ENCODE measurements at regions not wholly inside any gene's neighbourhood (a gene's known extent, or its start where the extent isn't known, plus 50 kb on each side); places are given as distances from the start of the nearest gene placed in this dataset.

DNA sequence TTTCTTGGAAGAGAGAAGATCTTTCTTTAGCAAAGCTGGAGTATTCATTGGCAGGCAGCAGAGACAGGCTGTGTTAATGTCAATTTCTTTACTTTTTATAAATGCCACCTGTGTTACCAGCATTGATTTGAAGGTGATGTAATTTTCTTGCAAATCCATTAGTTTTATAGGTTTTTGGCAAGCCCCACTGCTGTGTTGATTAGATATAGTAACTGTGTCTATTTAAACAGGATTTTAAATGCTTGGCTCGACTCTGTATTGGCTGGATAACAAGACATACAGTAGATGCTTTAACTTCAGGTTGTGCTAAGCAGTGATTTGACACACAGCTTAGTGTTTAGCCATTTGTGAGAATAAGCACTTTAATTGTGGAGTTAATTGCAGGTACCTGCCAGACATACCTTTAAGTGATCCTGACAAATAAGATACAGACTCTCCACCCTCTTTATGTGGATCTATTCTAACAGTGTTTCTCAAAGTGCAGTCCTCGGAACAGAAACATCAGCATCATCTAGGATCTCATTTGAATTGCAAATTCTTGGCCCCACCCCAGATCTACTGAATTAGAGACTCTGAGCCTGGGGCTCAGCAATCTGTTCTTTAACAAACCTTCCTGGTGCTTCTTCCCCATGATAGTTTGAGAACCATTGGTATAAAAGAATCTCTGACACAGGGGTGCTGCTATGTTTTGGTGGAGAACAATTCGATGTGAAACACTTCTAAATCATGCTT lies 397.5 kb downstream of the HDGFL1 start:
- TF ChIP-seq, protein P1, sequence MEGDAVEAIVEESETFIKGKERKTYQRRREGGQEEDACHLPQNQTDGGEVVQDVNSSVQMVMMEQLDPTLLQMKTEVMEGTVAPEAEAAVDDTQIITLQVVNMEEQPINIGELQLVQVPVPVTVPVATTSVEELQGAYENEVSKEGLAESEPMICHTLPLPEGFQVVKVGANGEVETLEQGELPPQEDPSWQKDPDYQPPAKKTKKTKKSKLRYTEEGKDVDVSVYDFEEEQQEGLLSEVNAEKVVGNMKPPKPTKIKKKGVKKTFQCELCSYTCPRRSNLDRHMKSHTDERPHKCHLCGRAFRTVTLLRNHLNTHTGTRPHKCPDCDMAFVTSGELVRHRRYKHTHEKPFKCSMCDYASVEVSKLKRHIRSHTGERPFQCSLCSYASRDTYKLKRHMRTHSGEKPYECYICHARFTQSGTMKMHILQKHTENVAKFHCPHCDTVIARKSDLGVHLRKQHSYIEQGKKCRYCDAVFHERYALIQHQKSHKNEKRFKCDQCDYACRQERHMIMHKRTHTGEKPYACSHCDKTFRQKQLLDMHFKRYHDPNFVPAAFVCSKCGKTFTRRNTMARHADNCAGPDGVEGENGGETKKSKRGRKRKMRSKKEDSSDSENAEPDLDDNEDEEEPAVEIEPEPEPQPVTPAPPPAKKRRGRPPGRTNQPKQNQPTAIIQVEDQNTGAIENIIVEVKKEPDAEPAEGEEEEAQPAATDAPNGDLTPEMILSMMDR (IDR thresholded peaks at IDR 0.05) = no peak
- intact Hi-C loops (cut with DNase I) = no loop called here
- no peaks in the 10 kb centered on the region for H3K9me3 ChIP-seq
- H3K36me3 ChIP-seq (ENCODE audit: insufficient read depth in 1 of 2, low read depth in 1 of 2) = no peaks in the 10 kb centered on the region
- ATAC-seq (no peak), DNase-seq (no peak)
- WGBS, 3 donors = 60 to 67% (median 67%) methylated on average over 3 of the region's 3 CpGs
- no peak overlapping the region for H3K27ac ChIP-seq
- no peak overlapping the region for H3K4me3 ChIP-seq
- H3K27me3 ChIP-seq (ENCODE audit: insufficient read depth in 3 of 3, low read length in 2 of 3) = no peaks in the 10 kb centered on the region
- no peaks in the 10 kb centered on the region for H3K4me1 ChIP-seq

- 76 to 81% (median 77%) methylated on average over 1 of the region's 1 CpG for WGBS, 3 donors
- DNase-seq (no peak), ATAC-seq (no peak)
- intact Hi-C loops (cut with DNase I) = no loop called here
- Histone ChIP-seq H3K4me1 (no peaks in the 10 kb centered on the region), H3K4me3 (no peak overlapping the region), H3K9me3 (no peaks in the 10 kb centered on the region), H3K27me3 (ENCODE audit: insufficient read depth in 3 of 3, low read length in 2 of 3) (no peaks in the 10 kb centered on the region), H3K36me3 (ENCODE audit: insufficient read depth in 1 of 2, low read depth in 1 of 2) (no peaks in the 10 kb centered on the region), H3K27ac (no peak overlapping the region)
- TF ChIP-seq, protein P1 (IDR thresholded peaks at IDR 0.05) = no peak
Observed at GRCh38 chr6:22970004-22970403, 400.6 kb downstream of the HDGFL1 start.

DNA sequence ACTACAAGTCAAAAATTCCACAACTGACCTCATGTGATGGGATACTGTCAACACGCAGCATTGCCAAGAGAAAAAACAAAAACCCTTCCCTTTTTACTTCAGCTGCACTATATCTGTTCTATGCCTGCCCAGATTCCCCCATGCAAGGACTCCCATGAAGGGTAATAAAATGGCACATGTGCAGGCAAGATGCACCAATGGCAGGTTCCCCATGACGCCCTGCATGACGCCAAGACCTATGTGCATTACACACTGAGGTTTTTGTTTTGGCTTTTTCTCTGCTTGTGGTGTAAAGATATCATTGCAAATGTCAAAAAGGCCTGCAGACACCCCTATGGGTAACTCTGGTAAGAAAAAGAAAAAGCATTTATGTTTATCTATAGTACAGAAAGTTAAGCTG lies 403.4 kb downstream of the HDGFL1 start:
- DNase-seq (no peak), ATAC-seq (no peak)
- no peaks in the 10 kb centered on the region for H3K36me3 ChIP-seq (ENCODE audit: insufficient read depth in 1 of 2, low read depth in 1 of 2)
- 88 to 98% (median 93%) methylated on average over 3 of the region's 3 CpGs for WGBS, 3 donors
- intact Hi-C loops (cut with DNase I) = no loop called here
- no peaks in the 10 kb centered on the region for H3K4me1 ChIP-seq
- H3K27me3 ChIP-seq (ENCODE audit: insufficient read depth in 3 of 3, low read length in 2 of 3) = no peaks in the 10 kb centered on the region
- no peaks in the 10 kb centered on the region for H3K9me3 ChIP-seq
- no peak overlapping the region for H3K4me3 ChIP-seq
- TF ChIP-seq, protein P1 (IDR thresholded peaks at IDR 0.05) = no peak
- H3K27ac ChIP-seq = no peak overlapping the region

GRCh38 chr6:22975079-22975478 lies 405.7 kb downstream of the HDGFL1 start:
- no peaks in the 10 kb centered on the region for H3K9me3 ChIP-seq
- no peak overlapping the region for H3K4me3 ChIP-seq
- WGBS, 3 donors = 40 to 51% (median 45%) methylated on average over 1 of the region's 1 CpG
- ATAC-seq (no peak), DNase-seq (no peak)
- no peaks in the 10 kb centered on the region for H3K36me3 ChIP-seq (ENCODE audit: insufficient read depth in 1 of 2, low read depth in 1 of 2)
- TF ChIP-seq, protein P1 (IDR thresholded peaks at IDR 0.05) = no peak
- H3K4me1 ChIP-seq = no peaks in the 10 kb centered on the region
- intact Hi-C loops (cut with DNase I) = no loop called here
- H3K27ac ChIP-seq = no peak overlapping the region
- no peaks in the 10 kb centered on the region for H3K27me3 ChIP-seq (ENCODE audit: insufficient read depth in 3 of 3, low read length in 2 of 3)

GRCh38 chr6:22980446-22980845 lies 411.1 kb downstream of the HDGFL1 start:
- Histone ChIP-seq H3K27ac (no peak overlapping the region), H3K9me3 (peaks cover 3% of the 10 kb centered on the region), H3K36me3 (ENCODE audit: insufficient read depth in 1 of 2, low read depth in 1 of 2) (no peaks in the 10 kb centered on the region), H3K27me3 (ENCODE audit: insufficient read depth in 3 of 3, low read length in 2 of 3) (no peaks in the 10 kb centered on the region), H3K4me1 (no peaks in the 10 kb centered on the region), H3K4me3 (no peak overlapping the region)
- TF ChIP-seq, protein P1 (IDR thresholded peaks at IDR 0.05) = no peak
- 73 to 83% (median 75%) methylated on average over 2 of the region's 2 CpGs for WGBS, 3 donors
- DNase-seq = no peak
- intact Hi-C loops (cut with DNase I) = no loop called here
- ATAC-seq = no peak
